Naive B cell (primary cell): ENCODE measurements at regions not wholly inside any gene's neighbourhood (a gene's known extent, or its start where the extent isn't known, plus 50 kb on each side); places are given as distances from the start of the nearest gene placed in this dataset.
A peak's percentile ranks its signal among the peaks of the same experiment; 100 is the strongest.
"Not testable (repeated sequence)": the region's sequence is repeated elsewhere in the genome, so short reads cannot be mapped to it uniquely, and the experiment has no call there.

Experiments
- ATAC-seq, 2 donors: fragments of 150-1000 bp; cut with Tn5 transposase; 2 replicates each; pipeline ENCODE4 v1.10.0; 2021; ENCODE audit warnings: low read depth in 2 of 2, mild to moderate bottlenecking in 2 of 2, moderate library complexity in 2 of 2
- DNase-seq: peaks from one replicate; pipeline ENCODE4 v3.0.0; 2022
- H3K27ac Mint-ChIP-seq, 6 donors: one replicate each; pipeline ENCODE4 v1.8.0; 2020 to 2022; ENCODE audit warnings: mild to moderate bottlenecking in 6 of 6, mixed read lengths in 6 of 6, moderate library complexity in 5 of 6, inconsistent platforms in 2 of 6
- H3K27me3 Mint-ChIP-seq, 3 donors: one replicate each; pipeline ENCODE4 v1.8.0; 2021 to 2022; ENCODE audit warnings: mixed read lengths in 3 of 3, mild to moderate bottlenecking in 1 of 3
- H3K36me3 Mint-ChIP-seq, 2 donors: one replicate each; pipeline ENCODE4 v1.8.0; 2020 to 2022; ENCODE audit warnings: mixed read lengths in 2 of 2, inconsistent platforms in 1 of 2, mild to moderate bottlenecking in 1 of 2
- H3K4me1 Mint-ChIP-seq, 3 donors: one replicate each; pipeline ENCODE4 v1.8.0; 2020 to 2022; ENCODE audit warnings: mixed read lengths in 3 of 3, inconsistent platforms in 1 of 3, mild to moderate bottlenecking in 1 of 3, moderate library complexity in 1 of 3
- H3K4me3 Mint-ChIP-seq, 8 donors: one replicate each; pipeline ENCODE4 v1.8.0; 2020 to 2022; ENCODE audit warnings: mild to moderate bottlenecking in 8 of 8, mixed read lengths in 8 of 8, moderate library complexity in 8 of 8, inconsistent platforms in 2 of 8
- H3K9me3 Mint-ChIP-seq, 7 donors: one replicate each; pipeline ENCODE4 v1.8.0; 2020 to 2022; ENCODE audit warnings: mixed read lengths in 7 of 7, mild to moderate bottlenecking in 5 of 7, inconsistent platforms in 2 of 7, moderate library complexity in 1 of 7

DNA sequence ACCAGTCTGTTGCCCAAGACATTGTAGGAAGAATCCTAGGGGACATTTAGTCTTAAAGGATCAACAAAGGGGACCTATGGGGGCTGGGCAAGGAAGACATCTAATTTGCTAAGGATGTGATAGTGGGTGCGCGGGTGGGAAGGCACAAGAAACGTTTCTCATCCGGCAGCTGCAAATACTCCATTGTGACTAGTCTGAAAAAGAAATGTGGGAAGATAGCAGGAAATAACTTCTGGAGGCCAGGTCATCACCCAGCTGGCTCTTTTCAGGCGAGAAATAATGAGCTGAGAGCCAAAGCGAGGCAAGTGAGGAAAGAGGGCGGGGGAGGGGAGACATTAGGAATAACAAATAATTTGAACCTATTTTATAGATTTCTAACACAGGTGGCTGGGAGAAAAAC, 70.3 kb upstream of the NCK2 start:
- ATAC-seq: no peak
- no peaks in the 10 kb centered on the region for H3K36me3 Mint-ChIP-seq
- H3K27me3 Mint-ChIP-seq: peaks cover 15 to 34% (median 22%) of the 10 kb centered on the region in 3 donors
- no peak for DNase-seq
- H3K4me3 Mint-ChIP-seq: no peak overlapping the region
- H3K4me1 Mint-ChIP-seq: peaks cover 0 to 5% (median 4%) of the 10 kb centered on the region in 3 donors
- peaks cover 0 to 4% (median 1%) of the 10 kb centered on the region in 7 donors for H3K9me3 Mint-ChIP-seq
- H3K27ac Mint-ChIP-seq: peak overlapping the region in 1 of 6 donors; percentile 5

DNA sequence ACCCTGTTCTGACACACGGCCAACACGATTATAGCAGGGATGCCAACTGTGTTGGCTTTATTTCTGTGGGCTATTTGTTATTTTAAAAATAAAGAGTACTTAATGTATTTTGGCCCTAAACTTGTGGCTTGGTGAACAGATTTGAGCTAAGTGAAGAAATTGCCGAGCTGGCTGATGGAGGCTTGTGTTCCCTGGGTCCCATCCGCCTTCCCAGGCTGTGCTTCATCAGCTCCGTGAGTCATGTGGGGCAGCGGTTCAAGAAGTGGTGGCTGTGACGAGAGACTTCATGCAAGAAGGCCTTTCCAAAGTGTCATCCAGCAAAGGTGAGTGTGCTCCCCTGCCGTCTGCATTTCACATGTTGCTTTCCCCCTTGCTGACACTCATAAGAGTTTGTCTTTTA, 73.6 kb upstream of the NCK2 start:
- Mint-ChIP-seq H3K27me3 (peaks cover 0 to 5% (median 4%) of the 10 kb centered on the region in 3 donors), H3K4me1 (peaks cover 0 to 5% (median 4%) of the 10 kb centered on the region in 3 donors), H3K27ac (no peak overlapping the region), H3K9me3 (peaks cover 5 to 29% (median 22%) of the 10 kb centered on the region in 7 donors), H3K4me3 (no peak overlapping the region), H3K36me3 (peaks cover 4 to 10% of the 10 kb centered on the region in 2 donors)
- ATAC-seq (no peak), DNase-seq (no peak)

DNA sequence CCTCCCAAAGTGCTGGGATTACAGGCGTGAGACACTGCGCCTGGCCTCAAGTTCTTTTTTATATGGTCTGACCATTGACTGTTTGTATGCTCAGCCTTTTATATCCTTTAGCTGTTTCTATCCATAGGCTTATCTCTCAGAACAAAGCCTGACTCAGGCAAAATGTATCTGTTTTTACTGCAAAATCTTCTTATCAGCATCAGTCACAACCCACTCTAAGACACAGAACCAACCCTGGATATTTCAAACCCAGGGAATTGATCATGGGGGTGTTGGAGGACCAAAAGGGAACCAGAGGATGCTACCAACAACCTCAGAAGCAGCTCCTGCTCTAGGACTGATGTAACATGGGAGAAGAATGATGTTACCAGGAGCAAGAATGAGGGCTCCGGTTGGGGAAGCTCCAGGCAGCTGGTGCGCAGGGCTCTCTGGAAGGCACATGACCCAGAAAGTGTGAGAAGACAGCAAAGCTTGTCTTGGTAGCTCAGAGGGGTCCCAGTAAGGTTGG, 75.3 kb upstream of the NCK2 start:
- DNase-seq: no peak
- Mint-ChIP-seq H3K27ac (peak overlapping the region in 1 of 6 donors; percentile 44), H3K36me3 (peaks cover 12 to 20% of the 10 kb centered on the region in 2 donors), H3K27me3 (peaks cover 0 to 3% (median 0%) of the 10 kb centered on the region in 3 donors), H3K4me3 (no peak overlapping the region), H3K4me1 (peaks cover 0 to 5% (median 0%) of the 10 kb centered on the region in 3 donors), H3K9me3 (peaks cover 13 to 46% (median 37%) of the 10 kb centered on the region in 7 donors)
- ATAC-seq: no peak

DNA sequence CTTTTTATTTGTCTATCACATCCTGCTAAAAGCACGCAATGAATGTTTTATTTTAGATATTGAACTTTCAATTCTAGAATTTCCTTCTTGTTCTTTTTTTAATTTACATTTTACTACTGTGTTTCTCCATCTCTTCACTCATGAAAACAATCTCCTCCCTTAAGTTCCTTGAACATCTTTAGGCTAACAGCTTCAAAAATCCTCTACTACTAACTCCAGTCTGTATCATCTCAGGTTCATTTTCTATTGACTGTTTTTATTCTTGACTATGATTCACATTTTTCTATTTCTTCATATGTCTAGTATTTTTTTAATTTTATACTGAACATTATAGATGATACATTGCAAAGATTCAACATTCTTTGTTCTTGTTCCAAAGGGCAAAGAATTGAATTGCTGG, 79.2 kb upstream of the NCK2 start:
- H3K27ac Mint-ChIP-seq: peak overlapping the region in 1 of 6 donors; percentile 37
- H3K4me1 Mint-ChIP-seq: peaks cover 0 to 5% (median 0%) of the 10 kb centered on the region in 3 donors
- ATAC-seq: no peak
- peaks cover 15 to 54% (median 42%) of the 10 kb centered on the region in 7 donors for H3K9me3 Mint-ChIP-seq
- H3K4me3 Mint-ChIP-seq: no peak overlapping the region
- no peak for DNase-seq
- H3K27me3 Mint-ChIP-seq: no peaks in the 10 kb centered on the region
- peaks cover 18 to 20% of the 10 kb centered on the region in 2 donors for H3K36me3 Mint-ChIP-seq

DNA sequence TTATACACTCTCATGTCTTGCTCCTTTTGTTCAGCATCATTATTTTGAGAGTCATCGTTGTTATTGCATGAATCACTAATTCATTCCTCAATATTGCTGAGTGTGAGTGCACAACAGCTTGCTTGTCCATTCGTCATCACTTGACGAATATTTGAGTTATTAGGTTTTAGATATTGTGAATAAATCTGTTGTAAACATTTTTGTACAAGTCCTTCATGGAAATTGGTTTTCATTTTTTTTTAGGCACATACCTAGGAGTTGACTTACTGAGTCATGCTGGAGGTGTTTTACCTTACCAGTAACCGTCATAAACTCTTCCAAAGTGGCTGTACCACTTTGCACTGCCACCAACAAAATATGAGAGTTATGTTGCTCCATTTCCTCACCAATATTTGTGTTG, 84.2 kb upstream of the NCK2 start:
- DNase-seq: no peak
- no peak overlapping the region for H3K4me3 Mint-ChIP-seq
- H3K9me3 Mint-ChIP-seq: peaks cover 5 to 39% (median 21%) of the 10 kb centered on the region in 7 donors
- H3K4me1 Mint-ChIP-seq: peaks cover 0 to 5% (median 0%) of the 10 kb centered on the region in 3 donors
- H3K27me3 Mint-ChIP-seq: no peaks in the 10 kb centered on the region
- H3K36me3 Mint-ChIP-seq: peaks cover 7 to 13% of the 10 kb centered on the region in 2 donors
- no peak for ATAC-seq
- H3K27ac Mint-ChIP-seq: no peak overlapping the region

DNA sequence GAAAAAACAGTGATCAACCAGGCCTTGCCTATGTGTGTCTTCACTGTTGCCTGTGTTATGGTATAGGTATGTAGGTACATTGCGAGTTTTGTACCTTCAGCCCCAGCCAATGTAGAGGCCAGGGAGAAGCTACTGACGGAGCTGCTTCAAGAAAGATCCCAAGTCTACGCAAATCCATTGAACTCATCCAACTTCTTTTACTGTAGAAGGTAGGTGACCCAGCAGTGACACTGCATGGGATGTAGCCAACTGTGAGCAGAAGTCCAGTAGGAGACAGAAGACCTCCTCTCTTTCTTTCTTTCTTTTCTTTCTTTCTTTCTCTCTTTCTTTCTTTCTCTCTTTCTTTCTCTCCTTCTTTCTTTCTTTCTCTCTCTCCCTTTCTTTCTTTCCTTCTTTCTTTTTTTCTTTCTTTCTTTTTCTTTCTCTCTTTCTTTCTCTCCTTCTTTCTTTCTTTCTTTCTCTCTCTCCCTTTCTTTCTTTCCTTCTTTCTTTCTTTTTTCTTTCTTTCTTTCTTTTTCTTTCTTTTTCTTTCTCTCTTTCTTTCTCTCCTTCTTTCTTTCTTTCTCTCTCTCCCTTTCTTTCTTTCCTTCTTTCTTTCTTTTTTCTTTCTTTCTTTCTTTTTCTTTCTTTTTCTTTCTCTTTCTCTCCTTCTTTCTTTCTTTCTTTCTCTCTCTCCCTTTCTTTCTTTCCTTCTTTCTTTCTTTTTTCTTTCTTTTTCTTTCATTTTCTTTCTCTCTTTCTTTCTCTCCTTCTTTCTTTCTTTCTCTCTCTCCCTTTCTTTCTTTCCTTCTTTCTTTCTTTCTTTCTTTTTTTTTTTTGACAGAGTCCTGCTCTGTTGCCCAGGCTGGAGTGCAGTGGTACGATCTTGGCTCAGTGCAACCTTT, 88.7 kb upstream of the NCK2 start:
- not testable (repeated sequence) for ATAC-seq, DNase-seq, H3K36me3 Mint-ChIP-seq, H3K4me1 Mint-ChIP-seq, H3K27me3 Mint-ChIP-seq, H3K4me3 Mint-ChIP-seq
- Mint-ChIP-seq H3K9me3 (peaks cover 0 to 21% (median 7%) of the 10 kb centered on the region in 7 donors), H3K27ac (peak overlapping the region in 1 of 6 donors; percentile 56)

DNA sequence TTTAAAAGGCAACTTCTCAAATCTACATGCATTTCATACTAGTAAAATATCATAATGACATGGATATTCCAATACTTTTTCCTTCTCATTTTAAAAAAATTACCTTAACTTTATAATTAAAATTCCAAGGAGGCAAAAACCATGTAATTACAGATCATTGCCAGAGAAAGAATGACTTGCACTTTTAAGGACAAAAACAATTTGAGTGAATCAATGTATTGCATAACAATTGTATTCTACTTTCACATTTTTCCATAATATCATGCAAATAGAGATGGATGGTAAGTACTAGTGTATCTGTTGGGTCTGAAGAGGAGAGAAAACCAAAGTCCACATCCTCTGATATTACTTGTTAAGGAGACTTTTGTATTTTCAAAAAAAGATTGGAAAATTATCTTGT, 89.5 kb upstream of the NCK2 start:
- no peak overlapping the region for H3K27ac Mint-ChIP-seq
- DNase-seq: no peak
- no peaks in the 10 kb centered on the region for H3K27me3 Mint-ChIP-seq
- H3K36me3 Mint-ChIP-seq: no peaks in the 10 kb centered on the region
- peaks cover 0 to 3% (median 0%) of the 10 kb centered on the region in 3 donors for H3K4me1 Mint-ChIP-seq
- no peak overlapping the region for H3K4me3 Mint-ChIP-seq
- no peak for ATAC-seq
- H3K9me3 Mint-ChIP-seq: peaks cover 0 to 19% (median 6%) of the 10 kb centered on the region in 7 donors

DNA sequence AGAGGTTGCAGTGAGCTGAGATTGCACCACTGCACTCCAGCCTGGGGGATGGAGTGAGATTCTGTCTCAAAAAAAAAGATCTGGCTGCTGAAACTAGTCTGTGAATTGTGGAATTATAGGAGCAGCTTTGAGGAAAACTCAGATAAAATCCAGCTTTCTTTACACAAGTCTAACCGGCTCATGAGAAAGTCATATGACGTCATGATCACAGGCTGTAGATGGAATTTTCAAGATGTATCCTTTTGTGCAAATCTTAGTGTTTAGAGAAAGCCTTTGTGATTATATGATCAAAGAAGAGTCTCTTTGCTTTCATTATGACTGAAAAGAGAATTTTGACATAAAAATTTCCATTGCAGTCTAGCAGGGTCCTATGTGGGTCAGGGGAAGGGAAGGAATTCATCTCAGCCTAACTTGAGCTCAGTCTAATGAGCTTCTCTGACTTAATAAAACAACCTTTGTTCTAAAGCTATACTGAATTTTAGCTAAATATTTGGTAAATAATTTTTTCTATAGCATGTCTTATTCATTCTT, 90.2 kb upstream of the NCK2 start:
- ATAC-seq (no peak), DNase-seq (no peak)
- Mint-ChIP-seq H3K4me1 (peaks cover 0 to 3% (median 0%) of the 10 kb centered on the region in 3 donors), H3K27ac (no peak overlapping the region), H3K36me3 (no peaks in the 10 kb centered on the region), H3K9me3 (peaks cover 0 to 14% (median 4%) of the 10 kb centered on the region in 7 donors), H3K4me3 (no peak overlapping the region), H3K27me3 (no peaks in the 10 kb centered on the region)

DNA sequence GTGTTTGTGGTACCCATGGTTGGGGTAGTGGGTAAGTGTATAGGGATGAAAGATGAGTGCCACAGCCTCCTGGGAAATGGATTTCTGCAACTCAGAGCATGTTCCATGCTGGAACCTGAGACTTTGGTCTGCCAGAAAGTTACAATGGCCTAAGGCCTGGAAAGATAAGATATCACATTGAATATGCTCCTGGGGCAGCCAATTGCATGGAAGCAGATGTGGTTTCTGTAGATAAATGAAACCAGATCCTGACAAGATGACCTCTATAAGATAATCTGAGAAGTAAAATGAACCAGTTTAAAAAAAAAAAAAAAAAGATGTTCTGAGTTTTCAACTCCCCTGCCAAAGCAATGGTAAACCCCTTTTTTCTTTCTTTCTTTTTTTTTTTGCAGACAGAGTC, 91.4 kb upstream of the NCK2 start:
- H3K4me3 Mint-ChIP-seq: no peak overlapping the region
- H3K27me3 Mint-ChIP-seq: peaks cover 0 to 8% (median 5%) of the 10 kb centered on the region in 3 donors
- ATAC-seq (no peak), DNase-seq (no peak)
- H3K9me3 Mint-ChIP-seq: peaks cover 0 to 15% (median 2%) of the 10 kb centered on the region in 7 donors
- H3K36me3 Mint-ChIP-seq: peaks cover 0 to 8% of the 10 kb centered on the region in 2 donors
- H3K27ac Mint-ChIP-seq: no peak overlapping the region
- H3K4me1 Mint-ChIP-seq: peaks cover 0 to 3% (median 0%) of the 10 kb centered on the region in 3 donors

DNA sequence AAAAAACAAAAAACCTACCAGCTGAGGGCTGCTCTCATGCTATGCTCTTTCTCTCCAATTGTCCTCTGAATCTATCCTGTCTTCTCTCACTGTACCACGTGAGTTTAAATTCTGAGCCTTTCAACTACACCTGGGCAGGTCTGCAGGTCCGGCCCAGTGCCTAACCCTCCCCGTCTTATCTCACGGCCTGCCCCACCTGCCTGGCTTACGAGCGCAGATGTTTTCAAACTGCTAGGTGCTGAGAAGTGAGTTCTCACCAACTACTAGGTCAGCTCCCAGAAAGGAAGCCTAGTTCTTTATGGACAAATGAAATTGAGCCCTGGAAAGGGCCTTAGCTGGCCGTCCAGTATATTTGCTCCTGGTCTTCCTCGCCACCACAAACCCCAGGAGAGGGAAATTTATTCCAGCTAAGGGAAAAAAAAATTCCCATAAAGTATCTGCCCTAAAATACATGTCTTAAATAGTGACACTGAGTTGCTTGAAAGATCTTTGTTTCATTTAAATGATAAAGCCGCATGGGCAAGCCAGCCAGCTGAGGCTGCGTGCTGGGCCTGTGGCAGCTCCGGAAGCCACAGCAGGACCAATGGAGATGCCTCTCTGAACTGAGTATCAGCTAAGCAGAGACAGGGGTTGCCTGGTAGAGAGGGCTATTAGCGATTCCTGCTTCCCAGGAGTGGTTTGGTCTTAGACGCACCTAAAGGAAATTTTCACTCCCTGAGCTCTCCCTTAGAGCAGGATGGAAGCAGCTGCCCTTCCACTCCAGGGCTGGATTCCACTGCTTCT, 92.5 kb upstream of the NCK2 start:
- DNase-seq: no peak
- peaks cover 0 to 8% of the 10 kb centered on the region in 2 donors for H3K36me3 Mint-ChIP-seq
- ATAC-seq: no peak
- peak overlapping the region in 1 of 6 donors; percentile 1 for H3K27ac Mint-ChIP-seq
- H3K27me3 Mint-ChIP-seq: peaks cover 5 to 16% (median 6%) of the 10 kb centered on the region in 3 donors
- no peak overlapping the region for H3K4me3 Mint-ChIP-seq
- peaks cover 0 to 10% (median 0%) of the 10 kb centered on the region in 7 donors for H3K9me3 Mint-ChIP-seq
- H3K4me1 Mint-ChIP-seq: peaks cover 0 to 3% (median 0%) of the 10 kb centered on the region in 3 donors

DNA sequence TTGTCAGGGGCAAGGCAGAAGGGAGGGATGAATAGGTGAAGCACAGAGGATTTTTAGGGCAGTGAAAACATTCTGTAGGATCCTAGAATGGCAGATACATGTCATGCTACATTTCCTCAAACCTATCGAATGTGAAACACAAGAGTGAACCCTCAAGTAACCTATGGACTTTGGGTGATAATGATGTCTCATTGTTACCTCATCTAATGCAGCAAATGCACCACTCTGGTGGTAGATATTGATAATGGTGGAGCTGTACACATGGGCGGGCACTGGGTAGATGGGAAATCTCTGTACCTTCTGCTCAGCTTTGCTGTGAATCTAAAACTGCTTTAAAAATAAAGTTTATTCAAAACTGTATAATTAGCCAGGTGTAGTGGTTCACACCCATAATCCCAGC, 95.2 kb upstream of the NCK2 start:
- Mint-ChIP-seq H3K4me3 (no peak overlapping the region), H3K36me3 (peaks cover 0 to 8% of the 10 kb centered on the region in 2 donors), H3K27me3 (peaks cover 11 to 17% (median 14%) of the 10 kb centered on the region in 3 donors), H3K27ac (no peak overlapping the region), H3K4me1 (peaks cover 2 to 9% (median 3%) of the 10 kb centered on the region in 3 donors), H3K9me3 (peaks cover 0 to 10% (median 0%) of the 10 kb centered on the region in 7 donors)
- no peak for DNase-seq
- no peak for ATAC-seq

DNA sequence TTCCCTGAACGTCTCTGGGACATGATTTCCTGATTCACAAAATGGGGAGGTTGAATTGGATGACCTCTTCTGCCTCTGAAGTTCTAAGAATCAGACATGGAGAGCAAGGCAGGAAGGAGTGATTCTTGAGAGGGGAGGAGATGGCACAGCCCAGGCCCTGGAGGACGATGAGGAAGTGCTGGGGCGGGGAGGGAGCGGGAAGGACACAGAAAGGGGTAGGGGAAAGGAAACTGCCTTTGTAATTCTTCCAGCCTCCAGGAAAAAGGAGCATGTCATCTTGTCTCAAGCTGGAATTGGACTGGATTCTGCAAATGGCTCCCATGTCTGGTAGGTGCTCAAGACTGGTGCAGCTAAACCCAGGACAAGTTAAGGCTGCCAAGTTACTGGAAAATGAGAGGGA, 97.0 kb upstream of the NCK2 start:
- no peak overlapping the region for H3K27ac Mint-ChIP-seq
- peaks cover 0 to 8% of the 10 kb centered on the region in 2 donors for H3K36me3 Mint-ChIP-seq
- no peak for ATAC-seq
- H3K27me3 Mint-ChIP-seq: peaks cover 11 to 17% (median 16%) of the 10 kb centered on the region in 3 donors
- H3K4me1 Mint-ChIP-seq: peaks cover 2 to 9% (median 3%) of the 10 kb centered on the region in 3 donors
- H3K4me3 Mint-ChIP-seq: peak overlapping the region in 1 of 8 donors; percentile 65
- peaks cover 0 to 10% (median 0%) of the 10 kb centered on the region in 7 donors for H3K9me3 Mint-ChIP-seq
- DNase-seq: no peak

DNA sequence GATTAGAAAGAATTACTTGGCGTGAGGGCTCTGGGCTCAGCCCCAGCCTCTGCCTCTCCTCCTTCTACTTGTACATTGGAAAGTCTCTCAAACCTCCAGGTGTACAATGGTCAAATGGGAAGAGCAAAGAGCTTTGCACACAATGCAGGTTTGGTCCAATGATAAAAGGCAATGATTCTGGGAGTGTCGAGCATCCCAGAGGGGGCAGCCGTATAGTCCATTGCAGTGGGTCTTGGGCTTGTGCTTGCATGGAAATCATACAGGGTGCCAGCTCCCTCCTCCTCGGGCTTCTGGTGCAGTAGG, 98.0 kb upstream of the NCK2 start:
- Mint-ChIP-seq H3K4me1 (peaks cover 0 to 9% (median 2%) of the 10 kb centered on the region in 3 donors), H3K27me3 (peaks cover 11 to 21% (median 17%) of the 10 kb centered on the region in 3 donors), H3K4me3 (no peak overlapping the region), H3K27ac (no peak overlapping the region), H3K9me3 (peaks cover 0 to 10% (median 0%) of the 10 kb centered on the region in 7 donors), H3K36me3 (peaks cover 0 to 8% of the 10 kb centered on the region in 2 donors)
- no peak for ATAC-seq
- DNase-seq: no peak
